Sigmoid colon (tissue), 6 donors: ENCODE measurements at regions not wholly inside any gene's neighbourhood (a gene's known extent, or its start where the extent isn't known, plus 50 kb on each side); places are given as distances from the start of the nearest gene placed in this dataset.

ENCODE experiments used
- DNase-seq: peaks from one replicate; pipeline ENCODE4 v3.0.0-alpha.2; 2019
- H3K27ac ChIP-seq, 4 donors: fragments of 200-600 bp; sonication (generic); one replicate each; pipeline ENCODE4 v1.5.1; 2016 to 2019; ENCODE audit warnings: mild to moderate bottlenecking in 1 of 4
- H3K27me3 ChIP-seq, 3 donors: fragments of 200-600 bp; sonication (generic); one replicate each; pipeline ENCODE4 v1.5.1; 2019; ENCODE audit warnings: mild to moderate bottlenecking in 1 of 3
- H3K36me3 ChIP-seq, 4 donors: fragments of 200-600 bp; sonication (generic); one replicate each; pipeline ENCODE4 v1.5.1; 2016 to 2019
- H3K4me1 ChIP-seq, 4 donors: fragments of 200-600 bp; sonication (generic); one replicate each; pipeline ENCODE4 v1.5.1; 2017 to 2019
- H3K4me3 ChIP-seq, 4 donors: fragments of 200-600 bp; sonication (generic); one replicate each; pipeline ENCODE4 v1.5.1; 2017 to 2019; ENCODE audit warnings: mild to moderate bottlenecking in 2 of 4, moderate library complexity in 1 of 4
- H3K9me3 ChIP-seq, 4 donors: fragments of 200-600 bp in 3 of 4; sonication (generic) in 3 of 4; one replicate each; pipeline versions ENCODE4 v1.5.1 to v1.6.1; 2013 to 2019
- EP300 ChIP-seq, 4 donors: sonication (generic); formaldehyde crosslinking; IDR thresholded peaks; one replicate each; pipeline ENCODE4 v1.6.1; 2017; ENCODE audit warnings: antibody characterized with exemption in 4 of 4
- POLR2A ChIP-seq, 2 donors: fragments of 450-650 bp; IDR thresholded peaks; one replicate each; pipeline ENCODE4 v1.6.1; 2016; ENCODE audit warnings: antibody characterized with exemption in 2 of 2, mild to moderate bottlenecking in 2 of 2, moderate library complexity in 2 of 2
- POLR2AphosphoS5 ChIP-seq, 4 donors: sonication (generic); formaldehyde crosslinking; IDR thresholded peaks; one replicate each; pipeline ENCODE4 v1.6.1; 2017; ENCODE audit warnings: antibody characterized with exemption in 4 of 4
- WGBS, 2 donors: extraction: QIAGEN DNeasy Blood & Tissue Kit; methylation state at CpG; one replicate each; pipeline ENCODE4 v1.1.7; 2013; 5-methylcytosine and 5-hydroxymethylcytosine counted together
- intact Hi-C: fragments of 100-400 bp; cut with DNase I; formaldehyde crosslinking; loops from one replicate; pipeline ENCODE4 v1.15.1; 2023
- TF ChIP-seq, protein P1 (sequence below), 4 experiments: fragments of 450-650 bp in 3 of 4; fragments of 200-600 bp in 1 of 4; IDR thresholded peaks; one replicate each; pipeline ENCODE4 v1.5.1; 2016 to 2019; ENCODE audit warnings: antibody characterized with exemption in 4 of 4, mild to moderate bottlenecking in 3 of 4, moderate library complexity in 2 of 4
- donor health status: healthy with polysubstance abuse.
- donor health status: healthy.

DNA sequence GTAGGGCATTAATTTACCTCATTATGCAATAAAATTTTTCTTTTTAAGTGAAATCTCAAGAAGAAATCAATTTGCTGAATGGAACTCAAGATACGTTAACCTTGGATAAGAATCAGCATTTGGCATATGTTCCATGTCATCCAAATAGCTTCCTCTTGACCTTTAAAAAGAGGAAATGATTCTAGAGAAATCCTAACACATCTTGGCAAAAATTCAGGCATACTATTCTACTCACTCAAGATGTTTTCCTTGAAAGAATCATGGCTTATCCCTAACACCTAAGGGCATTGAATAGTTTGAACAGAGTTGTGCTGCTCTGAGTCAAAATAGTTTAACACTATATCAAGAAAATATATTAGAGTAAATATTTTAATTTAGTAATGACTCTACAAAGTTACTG is 678.0 kb downstream of the EPHA4 start:
- intact Hi-C loops = no loop called here
- TF ChIP-seq POLR2A (IDR thresholded peaks at IDR 0.05) (no peak), EP300 (IDR thresholded peaks at IDR 0.05) (no peak), POLR2AphosphoS5 (IDR thresholded peaks at IDR 0.05) (no peak)
- TF ChIP-seq, protein P1, sequence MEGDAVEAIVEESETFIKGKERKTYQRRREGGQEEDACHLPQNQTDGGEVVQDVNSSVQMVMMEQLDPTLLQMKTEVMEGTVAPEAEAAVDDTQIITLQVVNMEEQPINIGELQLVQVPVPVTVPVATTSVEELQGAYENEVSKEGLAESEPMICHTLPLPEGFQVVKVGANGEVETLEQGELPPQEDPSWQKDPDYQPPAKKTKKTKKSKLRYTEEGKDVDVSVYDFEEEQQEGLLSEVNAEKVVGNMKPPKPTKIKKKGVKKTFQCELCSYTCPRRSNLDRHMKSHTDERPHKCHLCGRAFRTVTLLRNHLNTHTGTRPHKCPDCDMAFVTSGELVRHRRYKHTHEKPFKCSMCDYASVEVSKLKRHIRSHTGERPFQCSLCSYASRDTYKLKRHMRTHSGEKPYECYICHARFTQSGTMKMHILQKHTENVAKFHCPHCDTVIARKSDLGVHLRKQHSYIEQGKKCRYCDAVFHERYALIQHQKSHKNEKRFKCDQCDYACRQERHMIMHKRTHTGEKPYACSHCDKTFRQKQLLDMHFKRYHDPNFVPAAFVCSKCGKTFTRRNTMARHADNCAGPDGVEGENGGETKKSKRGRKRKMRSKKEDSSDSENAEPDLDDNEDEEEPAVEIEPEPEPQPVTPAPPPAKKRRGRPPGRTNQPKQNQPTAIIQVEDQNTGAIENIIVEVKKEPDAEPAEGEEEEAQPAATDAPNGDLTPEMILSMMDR (IDR thresholded peaks at IDR 0.05) = no peak
- Histone ChIP-seq H3K27ac (no peak overlapping the region), H3K9me3 (no peaks in the 10 kb centered on the region), H3K36me3 (no peaks in the 10 kb centered on the region), H3K27me3 (no peaks in the 10 kb centered on the region), H3K4me3 (no peak overlapping the region), H3K4me1 (no peaks in the 10 kb centered on the region)
- 40 to 49% methylated on average over 1 of the region's 1 CpG for WGBS, 2 donors
- no peak for DNase-seq

DNA sequence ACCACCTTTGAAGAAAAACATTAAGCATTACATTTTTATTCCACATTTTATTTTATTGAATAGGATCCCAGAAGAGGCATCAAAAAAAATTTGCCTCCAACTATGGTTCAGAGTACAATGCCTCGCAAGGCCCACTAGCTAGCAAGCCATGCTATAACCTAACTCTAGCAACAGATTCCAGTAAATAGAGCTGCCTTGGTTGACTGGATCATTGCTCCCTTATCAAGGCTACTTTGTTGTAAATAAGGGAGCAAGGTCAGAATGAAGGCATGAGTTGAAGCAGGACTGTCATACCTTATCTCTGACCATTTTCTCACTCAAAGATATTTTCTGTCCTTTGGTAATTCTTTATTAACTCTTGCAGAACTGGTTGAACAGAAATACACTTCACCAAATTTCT is 672.6 kb downstream of the EPHA4 start:
- Histone ChIP-seq H3K4me3 (no peak overlapping the region), H3K27ac (no peak overlapping the region), H3K4me1 (no peaks in the 10 kb centered on the region), H3K9me3 (no peaks in the 10 kb centered on the region), H3K36me3 (no peaks in the 10 kb centered on the region), H3K27me3 (no peaks in the 10 kb centered on the region)
- no peak for DNase-seq
- TF ChIP-seq, protein P1 (IDR thresholded peaks at IDR 0.05) = no peak
- no peak for TF ChIP-seq POLR2AphosphoS5 (IDR thresholded peaks at IDR 0.05)
- no peak for TF ChIP-seq EP300 (IDR thresholded peaks at IDR 0.05)
- no peak for TF ChIP-seq POLR2A (IDR thresholded peaks at IDR 0.05)
- intact Hi-C loops = no loop called here
- 90 to 93% methylated on average over 1 of the region's 1 CpG for WGBS, 2 donors

DNA sequence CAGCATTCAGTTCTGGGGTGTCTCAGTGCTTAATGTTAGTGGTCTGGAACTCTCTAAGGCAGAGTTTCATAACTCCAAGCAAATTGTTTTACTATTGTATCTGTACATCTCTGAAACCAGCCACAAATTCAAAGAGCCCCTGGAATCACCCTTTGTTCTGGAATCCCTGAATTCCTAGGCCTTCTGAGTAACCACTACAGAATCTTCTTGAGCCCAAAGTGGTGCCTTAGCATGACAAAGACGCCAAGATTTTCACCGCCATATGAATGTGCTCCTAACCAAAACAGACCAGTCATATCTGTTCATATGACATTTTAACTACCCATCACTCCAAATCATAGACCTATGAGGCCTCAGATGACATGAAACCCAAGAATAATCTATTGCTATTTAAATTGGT is 668.1 kb downstream of the EPHA4 start:
- no peak overlapping the region for H3K27ac ChIP-seq
- intact Hi-C loops = no loop called here
- H3K36me3 ChIP-seq = no peaks in the 10 kb centered on the region
- H3K9me3 ChIP-seq = no peaks in the 10 kb centered on the region
- no peak overlapping the region for H3K4me3 ChIP-seq
- no peaks in the 10 kb centered on the region for H3K27me3 ChIP-seq
- no peaks in the 10 kb centered on the region for H3K4me1 ChIP-seq
- no peak for DNase-seq
- TF ChIP-seq POLR2AphosphoS5 (IDR thresholded peaks at IDR 0.05) (no peak), EP300 (IDR thresholded peaks at IDR 0.05) (no peak), POLR2A (IDR thresholded peaks at IDR 0.05) (no peak)
- TF ChIP-seq, protein P1 (IDR thresholded peaks at IDR 0.05) = no peak
- 95 to 99% methylated on average over 2 of the region's 2 CpGs for WGBS, 2 donors

DNA sequence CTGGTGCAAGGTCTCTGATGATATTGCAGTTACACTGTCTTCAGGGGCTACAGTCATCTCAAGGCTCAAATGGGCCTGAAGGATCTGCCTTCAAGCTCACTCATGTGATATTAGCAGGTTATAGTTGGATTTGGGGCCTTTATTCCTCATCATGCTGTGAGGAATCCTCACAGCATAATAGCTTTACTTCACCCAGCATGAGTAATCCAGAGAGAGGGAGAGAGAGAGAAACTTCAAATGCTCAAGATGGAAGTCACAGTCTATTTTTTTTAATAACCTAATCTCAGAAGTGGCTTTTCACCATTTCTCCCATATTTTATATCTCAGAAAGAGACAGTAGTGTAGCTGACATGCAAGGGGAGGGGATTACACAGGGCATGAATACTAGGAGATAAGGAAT is 658.7 kb downstream of the EPHA4 start:
- H3K27me3 ChIP-seq = no peaks in the 10 kb centered on the region
- DNase-seq = no peak

More for the DNA sequence above, 658.7 kb downstream of the EPHA4 start:
- H3K4me1 ChIP-seq = no peaks in the 10 kb centered on the region
- intact Hi-C loops = no loop called here
- no peak overlapping the region for H3K4me3 ChIP-seq
- no peaks in the 10 kb centered on the region for H3K9me3 ChIP-seq
- TF ChIP-seq EP300 (IDR thresholded peaks at IDR 0.05) = no peak
- TF ChIP-seq POLR2AphosphoS5 (IDR thresholded peaks at IDR 0.05) = no peak
- TF ChIP-seq, protein P1 (IDR thresholded peaks at IDR 0.05) = no peak
- H3K27ac ChIP-seq = no peak overlapping the region
- H3K36me3 ChIP-seq = no peaks in the 10 kb centered on the region
